Neural crest cell (in vitro differentiated cells): ENCODE measurements at regions not wholly inside any gene's neighbourhood (a gene's known extent, or its start where the extent isn't known, plus 50 kb on each side); places are given as distances from the start of the nearest gene placed in this dataset.

Experiments used
- DNase-seq: peaks from one replicate; pipeline ENCODE4 v3.0.0; 2021; ENCODE audit warnings: low read depth, mixed read lengths, low spot score
- H3K27ac Mint-ChIP-seq: one replicate; pipeline ENCODE4 v1.8.0; 2021; ENCODE audit warnings: mild to moderate bottlenecking, mixed read lengths; ENCODE audit not compliant: unreplicated experiment
- H3K27me3 Mint-ChIP-seq: 2 replicates; pipeline ENCODE4 v1.8.0; 2021; ENCODE audit warnings: low read depth, mild to moderate bottlenecking, mixed read lengths
- H3K36me3 Mint-ChIP-seq: 2 replicates; pipeline ENCODE4 v1.8.0; 2021; ENCODE audit warnings: low read depth, mild to moderate bottlenecking, mixed read lengths
- H3K4me1 Mint-ChIP-seq: 2 replicates; pipeline ENCODE4 v1.8.0; 2021; ENCODE audit warnings: mixed read lengths
- H3K4me3 Mint-ChIP-seq: one replicate; pipeline ENCODE4 v1.8.0; 2021; ENCODE audit warnings: mild to moderate bottlenecking, mixed read lengths
- H3K9me3 Mint-ChIP-seq: 2 replicates; pipeline ENCODE4 v1.8.0; 2021; ENCODE audit warnings: mixed read lengths
- CTCF ChIP-seq: fragments of 200-600 bp; sonication (generic); conservative IDR thresholded peaks from 2 replicates; pipeline ENCODE4 v1.5.0; 2021; ENCODE audit warnings: antibody characterized with exemption, mild to moderate bottlenecking

- Mint-ChIP-seq H3K4me3 (no peak overlapping the region), H3K36me3 (no peaks in the 10 kb centered on the region), H3K27ac (no peak overlapping the region), H3K4me1 (no peaks in the 10 kb centered on the region), H3K27me3 (no peaks in the 10 kb centered on the region), H3K9me3 (peaks cover 2% of the 10 kb centered on the region)
- no peak for TF ChIP-seq CTCF
- no peak for DNase-seq
Measured at GRCh38 chr13:34458756-34459715, 483.0 kb upstream of the NBEA start.

GRCh38 chr13:34459856-34460255 is 482.2 kb upstream of the NBEA start:
- DNase-seq: no peak
- no peaks in the 10 kb centered on the region for H3K36me3 Mint-ChIP-seq
- no peak overlapping the region for H3K4me3 Mint-ChIP-seq
- H3K27ac Mint-ChIP-seq: no peak overlapping the region
- no peaks in the 10 kb centered on the region for H3K27me3 Mint-ChIP-seq
- peaks cover 2% of the 10 kb centered on the region for H3K9me3 Mint-ChIP-seq
- H3K4me1 Mint-ChIP-seq: no peaks in the 10 kb centered on the region
- TF ChIP-seq CTCF: no peak

- no peaks in the 10 kb centered on the region for H3K4me1 Mint-ChIP-seq
- DNase-seq: no peak
- H3K9me3 Mint-ChIP-seq: peaks cover under 1% of the 10 kb centered on the region
- H3K27ac Mint-ChIP-seq: no peak overlapping the region
- H3K4me3 Mint-ChIP-seq: no peak overlapping the region
- no peak for TF ChIP-seq CTCF
- no peaks in the 10 kb centered on the region for H3K36me3 Mint-ChIP-seq
- no peaks in the 10 kb centered on the region for H3K27me3 Mint-ChIP-seq
Measured at GRCh38 chr13:34462843-34463242, 479.2 kb upstream of the NBEA start.

DNA sequence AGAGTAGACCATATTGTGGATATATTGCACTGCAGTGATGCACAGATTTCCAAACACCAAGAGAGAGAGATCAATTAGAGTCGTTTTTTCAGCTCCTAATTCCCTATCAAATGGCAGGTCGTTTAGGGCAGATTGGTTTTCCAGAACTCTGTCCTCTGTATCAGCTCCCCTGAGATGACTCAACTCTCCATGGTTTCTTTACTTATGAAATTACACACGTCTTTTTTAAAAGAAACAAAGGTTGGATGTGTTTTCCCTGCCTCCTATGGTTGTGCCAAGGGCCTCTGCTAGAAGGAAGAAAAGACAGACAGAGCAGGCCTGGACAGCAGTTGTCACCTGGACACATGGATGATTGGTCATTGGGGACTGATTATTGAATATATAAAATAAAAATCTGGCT is 478.1 kb upstream of the NBEA start:
- no peak overlapping the region for H3K27ac Mint-ChIP-seq

DNA sequence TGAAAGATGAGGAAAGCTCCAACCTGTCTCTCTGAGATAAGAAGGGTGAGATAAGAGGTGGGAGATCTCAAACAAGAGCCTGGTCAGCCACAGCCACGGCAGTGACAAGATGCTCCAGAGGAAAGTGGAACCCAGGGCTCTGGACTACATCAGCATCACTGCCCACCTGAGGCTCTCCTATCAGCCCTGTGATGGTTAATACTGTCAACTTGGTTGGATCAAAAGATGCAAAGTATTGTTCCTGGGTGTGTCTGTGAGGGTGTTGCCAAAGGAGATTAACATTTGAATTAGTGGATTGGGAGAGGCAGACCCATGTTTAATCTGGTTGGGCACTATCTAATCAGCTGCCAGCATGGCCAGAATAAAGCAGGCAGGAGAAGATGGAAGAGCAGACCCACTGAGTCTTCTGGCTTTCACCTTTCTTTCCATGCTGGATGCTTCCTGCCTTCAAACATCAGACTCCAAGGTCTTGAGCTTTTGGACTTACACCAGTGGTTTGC is 476.6 kb upstream of the NBEA start:
- no peaks in the 10 kb centered on the region for H3K27me3 Mint-ChIP-seq
- no peaks in the 10 kb centered on the region for H3K9me3 Mint-ChIP-seq
- no peak for TF ChIP-seq CTCF
- DNase-seq: no peak
- H3K4me1 Mint-ChIP-seq: peaks cover 6% of the 10 kb centered on the region
- H3K27ac Mint-ChIP-seq: no peak overlapping the region
- H3K4me3 Mint-ChIP-seq: no peak overlapping the region
- no peaks in the 10 kb centered on the region for H3K36me3 Mint-ChIP-seq

More for the DNA sequence above, 478.1 kb upstream of the NBEA start:
- Mint-ChIP-seq H3K9me3 (no peaks in the 10 kb centered on the region), H3K4me3 (no peak overlapping the region), H3K27me3 (no peaks in the 10 kb centered on the region), H3K36me3 (no peaks in the 10 kb centered on the region), H3K4me1 (no peaks in the 10 kb centered on the region)
- TF ChIP-seq CTCF: no peak
- DNase-seq: no peak
